ENCODE measurements at regions not wholly inside any gene's neighbourhood (a gene's known extent, or its start where the extent isn't known, plus 50 kb on each side); places are given as distances from the start of the nearest gene placed in this dataset.

GRCh38 chr5:143671674-143672569 lies 140.0 kb upstream of the HMHB1 start (continued):
- TF ChIP-seq CHD7 (IDR thresholded peaks at IDR 0.05; ENCODE audit: insufficient replicate concordance, low read length) = no peak
- TF ChIP-seq EGR1 (IDR thresholded peaks at IDR 0.05; ENCODE audit: borderline replicate concordance, low read depth, low read length) = no peak
- TF ChIP-seq CTBP2 (IDR thresholded peaks at IDR 0.05; ENCODE audit: borderline replicate concordance, insufficient read depth, insufficient read length, low read length) = no peak
- TF ChIP-seq SAP30 (IDR thresholded peaks at IDR 0.05; ENCODE audit: insufficient read depth, insufficient replicate concordance, low read length) = no peak
- no peak for TF ChIP-seq TAF7 (optimal IDR thresholded peaks at IDR 0.05; ENCODE audit: borderline replicate concordance, low read depth, low read length)
